Pancreas (tissue), 10 donors: ENCODE measurements at regions not wholly inside any gene's neighbourhood (a gene's known extent, or its start where the extent isn't known, plus 50 kb on each side); places are given as distances from the start of the nearest gene placed in this dataset.

Source experiments
- ATAC-seq, 4 donors: fragments of 200-7000 bp; cut with Tn5 transposase; one replicate each; pipeline versions ENCODE4 v1.8.0 to v1.9.1; 2020; ENCODE audit warnings: mild to moderate bottlenecking in 4 of 4, moderate library complexity in 4 of 4
- DNase-seq, 6 donors: peaks; one replicate each; pipeline ENCODE4 v3.0.0-alpha.2; 2020
- FAIRE-seq: peaks from 2 replicates; lab custom pipeline; 2012; peaks lifted over from hg19 to GRCh38; lab: Jason Lieb, UNC
- H3K27ac ChIP-seq, 4 donors: fragments of 200-600 bp; sonication (generic); 1 replicate in 3 of 4; 2 replicates in 1 of 4; pipeline versions ENCODE4 v1.5.0 to v1.8.0; 2020
- H3K27me3 ChIP-seq, 4 donors: fragments of 200-600 bp; one replicate each; pipeline ENCODE4 v1.8.0; 2021
- H3K36me3 ChIP-seq, 3 donors: fragments of 200-600 bp; sonication (generic) in 1 of 3; one replicate each; pipeline versions ENCODE4 v1.5.0 to v1.8.0; 2020 to 2021
- H3K4me1 ChIP-seq, 3 donors: fragments of 200-600 bp; one replicate each; pipeline ENCODE4 v1.8.0; 2021
- H3K4me3 ChIP-seq, 4 donors: fragments of 200-600 bp; sonication (generic) in 2 of 4; one replicate each; pipeline versions ENCODE4 v1.5.0 to v1.8.0; 2020 to 2021
- H3K9me3 ChIP-seq, 4 donors: fragments of 200-600 bp; one replicate each; pipeline ENCODE4 v1.8.0; 2021
- WGBS, 2 donors: extraction: QIAGEN DNeasy Blood & Tissue Kit; methylation state at CpG; one replicate each; pipeline ENCODE4 v1.1.7; 2013; 5-methylcytosine and 5-hydroxymethylcytosine counted together
- intact Hi-C, 3 donors: fragments of 100-400 bp; cut with DNase I; formaldehyde crosslinking; loops; one replicate each; pipeline versions ENCODE4 v1.11.1 to v1.14.2; 2022
- TF ChIP-seq, protein P1 (sequence below), 4 donors: fragments of 200-600 bp; sonication (generic) in 3 of 4; IDR thresholded peaks; one replicate each; pipeline versions ENCODE4 v1.5.0 to v1.8.0; 2021; ENCODE audit warnings: antibody characterized with exemption in 4 of 4
- donor health status: healthy with polysubstance abuse.
- donor health status: DM: no; HTN: no; CAD: no; lungs with moderate emphysema.
- donor health status: DM: no; HTN: no; CAD: no.
- donor health status: control.
- donor health status: control.
- donor health status: Bipolar disorder and iron deficiency.
- donor health status: DM: yes; HTN: yes; CAD: no.
- donor health status: DM: no; HTN: no; CAD: no.
- donor health status: DM: no; HTN: no; CAD: no.
- donor health status: DM: yes; HTN: yes; CAD: no.

DNA sequence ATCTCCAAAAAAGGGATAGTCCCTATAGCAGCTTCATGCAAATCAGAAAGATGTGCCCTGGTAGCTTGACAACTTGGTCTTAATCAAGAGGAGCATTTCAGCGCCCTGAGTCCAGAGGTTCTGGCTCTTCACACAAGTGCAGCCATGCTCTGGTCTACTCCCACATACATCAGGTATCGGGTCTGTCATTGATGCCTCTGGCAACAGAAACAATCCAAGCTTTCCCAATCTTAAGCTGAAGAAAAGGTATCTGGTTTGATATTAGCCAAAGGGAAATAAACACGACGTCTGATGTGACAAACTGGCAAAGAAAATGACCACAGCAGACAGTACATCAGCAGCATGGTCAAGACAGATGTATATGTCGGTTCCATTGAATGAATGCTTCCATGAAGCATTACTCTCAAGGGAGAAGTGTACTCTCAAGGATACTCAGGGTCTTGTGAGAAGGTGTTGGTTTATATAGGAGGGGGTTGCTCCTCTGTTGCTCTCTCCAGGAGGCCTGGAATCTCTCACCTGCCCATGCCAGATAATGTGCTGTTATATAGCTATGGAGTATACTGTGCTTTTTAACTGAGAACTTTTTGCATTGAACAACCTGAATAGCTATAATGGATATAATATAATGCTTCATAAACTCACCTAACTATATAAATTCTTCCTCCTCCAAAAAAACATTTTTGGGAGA lies 879.6 kb upstream of the PCDH10 start:
- WGBS, 2 donors: 60 to 73% methylated on average over 5 of the region's 5 CpGs
- no peaks in the 10 kb centered on the region for H3K9me3 ChIP-seq
- H3K36me3 ChIP-seq: no peaks in the 10 kb centered on the region
- no peak overlapping the region for H3K4me3 ChIP-seq
- FAIRE-seq (no peak), ATAC-seq (no peak), DNase-seq (no peak)
- no peak overlapping the region for H3K27ac ChIP-seq
- H3K4me1 ChIP-seq: no peaks in the 10 kb centered on the region
- TF ChIP-seq, protein P1, sequence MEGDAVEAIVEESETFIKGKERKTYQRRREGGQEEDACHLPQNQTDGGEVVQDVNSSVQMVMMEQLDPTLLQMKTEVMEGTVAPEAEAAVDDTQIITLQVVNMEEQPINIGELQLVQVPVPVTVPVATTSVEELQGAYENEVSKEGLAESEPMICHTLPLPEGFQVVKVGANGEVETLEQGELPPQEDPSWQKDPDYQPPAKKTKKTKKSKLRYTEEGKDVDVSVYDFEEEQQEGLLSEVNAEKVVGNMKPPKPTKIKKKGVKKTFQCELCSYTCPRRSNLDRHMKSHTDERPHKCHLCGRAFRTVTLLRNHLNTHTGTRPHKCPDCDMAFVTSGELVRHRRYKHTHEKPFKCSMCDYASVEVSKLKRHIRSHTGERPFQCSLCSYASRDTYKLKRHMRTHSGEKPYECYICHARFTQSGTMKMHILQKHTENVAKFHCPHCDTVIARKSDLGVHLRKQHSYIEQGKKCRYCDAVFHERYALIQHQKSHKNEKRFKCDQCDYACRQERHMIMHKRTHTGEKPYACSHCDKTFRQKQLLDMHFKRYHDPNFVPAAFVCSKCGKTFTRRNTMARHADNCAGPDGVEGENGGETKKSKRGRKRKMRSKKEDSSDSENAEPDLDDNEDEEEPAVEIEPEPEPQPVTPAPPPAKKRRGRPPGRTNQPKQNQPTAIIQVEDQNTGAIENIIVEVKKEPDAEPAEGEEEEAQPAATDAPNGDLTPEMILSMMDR (IDR thresholded peaks at IDR 0.05): no peak
- no peaks in the 10 kb centered on the region for H3K27me3 ChIP-seq
- intact Hi-C loops: no loop called here

DNA sequence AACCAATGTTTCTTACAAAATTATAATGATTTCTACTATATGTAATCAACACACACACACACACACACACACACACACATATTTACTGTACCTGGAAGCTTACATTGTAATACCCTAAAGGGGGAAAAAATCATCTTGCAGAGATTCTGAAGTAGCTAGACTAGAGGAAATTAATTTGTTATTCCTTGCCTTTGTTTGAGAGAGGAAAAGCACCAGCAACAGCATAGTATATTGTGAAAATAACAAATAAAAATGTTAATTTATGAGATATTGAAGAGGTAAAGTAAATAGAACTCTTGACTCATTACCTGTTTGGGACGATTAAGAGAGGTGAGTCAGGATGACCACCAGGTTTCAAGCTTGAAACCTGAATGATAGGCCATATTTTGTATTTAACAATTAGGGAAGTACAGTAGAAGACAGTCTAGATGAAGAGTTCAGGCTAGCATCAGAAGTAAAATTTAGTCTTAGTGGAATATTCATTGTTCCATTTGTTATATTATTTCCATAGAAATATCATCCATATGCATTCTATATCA lies 873.4 kb upstream of the PCDH10 start:
- Histone ChIP-seq H3K4me1 (no peaks in the 10 kb centered on the region), H3K4me3 (no peak overlapping the region), H3K36me3 (no peaks in the 10 kb centered on the region), H3K27me3 (no peaks in the 10 kb centered on the region), H3K9me3 (no peaks in the 10 kb centered on the region), H3K27ac (no peak overlapping the region)
- ATAC-seq (no peak), DNase-seq (no peak), FAIRE-seq (no peak)
- TF ChIP-seq, protein P1 (IDR thresholded peaks at IDR 0.05): no peak
- intact Hi-C loops: no loop called here
- 8 to 28% methylated on average over 1 of the region's 1 CpG for WGBS, 2 donors

DNA sequence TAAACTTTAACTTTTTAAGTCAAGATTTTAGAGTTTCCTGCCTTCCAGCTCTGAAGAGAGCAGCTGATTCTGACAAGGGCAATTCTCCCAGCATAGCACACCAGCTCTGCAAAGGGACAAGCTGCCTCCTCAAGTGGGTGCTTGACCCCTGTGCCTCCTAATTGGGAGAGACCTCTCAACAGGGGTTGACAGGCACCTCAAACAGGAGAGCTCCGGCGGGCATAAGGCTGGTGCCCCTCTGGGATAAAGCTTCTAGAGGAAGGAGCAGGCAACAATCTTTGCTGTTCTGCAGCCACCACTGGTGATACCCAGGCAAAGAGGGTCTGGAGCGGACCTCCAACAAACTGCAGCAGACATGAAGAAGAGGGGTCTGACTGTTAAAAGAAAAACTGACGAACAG lies 872.9 kb upstream of the PCDH10 start:
- no peak for ATAC-seq
- WGBS, 2 donors: 65 to 79% methylated on average over 4 of the region's 4 CpGs
- TF ChIP-seq, protein P1 (IDR thresholded peaks at IDR 0.05): no peak

GRCh38 chr4:132276989-132277388 lies 872.1 kb upstream of the PCDH10 start:
- ATAC-seq (no peak), DNase-seq (no peak), FAIRE-seq (no peak)
- no peaks in the 10 kb centered on the region for H3K36me3 ChIP-seq
- intact Hi-C loops: no loop called here
- TF ChIP-seq, protein P1 (IDR thresholded peaks at IDR 0.05): no peak
- no peaks in the 10 kb centered on the region for H3K9me3 ChIP-seq
- H3K4me3 ChIP-seq: no peak overlapping the region
- H3K27ac ChIP-seq: no peak overlapping the region
- H3K4me1 ChIP-seq: no peaks in the 10 kb centered on the region
- no peaks in the 10 kb centered on the region for H3K27me3 ChIP-seq
- WGBS, 2 donors: 50 to 57% methylated on average over 2 of the region's 2 CpGs

More for the DNA sequence above, 872.9 kb upstream of the PCDH10 start:
- Histone ChIP-seq H3K4me1 (no peaks in the 10 kb centered on the region), H3K9me3 (no peaks in the 10 kb centered on the region), H3K27ac (no peak overlapping the region), H3K27me3 (no peaks in the 10 kb centered on the region), H3K36me3 (no peaks in the 10 kb centered on the region), H3K4me3 (no peak overlapping the region)
- DNase-seq (peak in 1 of 6 donors; percentile 31), FAIRE-seq (no peak)
- intact Hi-C loops: no loop called here

DNA sequence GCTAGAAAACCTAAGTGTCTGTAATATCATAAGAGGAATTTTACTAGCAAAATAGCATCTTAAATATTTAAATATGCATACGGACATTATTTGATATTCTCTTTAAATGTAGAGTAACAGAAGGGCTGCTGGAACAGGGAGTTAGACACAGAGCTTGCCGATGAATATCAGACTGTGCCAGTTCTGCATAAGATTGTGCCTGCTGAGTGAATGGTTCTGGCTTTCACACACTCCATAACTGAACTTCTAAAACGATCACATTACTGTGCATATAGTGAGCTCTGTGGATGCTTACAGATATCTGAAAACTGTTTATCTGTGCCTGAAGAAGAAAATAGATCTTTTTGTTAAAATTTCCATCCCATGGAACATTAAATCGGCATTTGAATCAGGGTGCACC lies 867.4 kb upstream of the PCDH10 start:
- ATAC-seq (no peak), FAIRE-seq (no peak), DNase-seq (no peak)
- no peaks in the 10 kb centered on the region for H3K4me1 ChIP-seq
- H3K36me3 ChIP-seq: no peaks in the 10 kb centered on the region
- intact Hi-C loops: no loop called here
- WGBS, 2 donors: 61 to 63% methylated on average over 4 of the region's 4 CpGs
- H3K4me3 ChIP-seq: no peak overlapping the region
- no peaks in the 10 kb centered on the region for H3K9me3 ChIP-seq
- no peak overlapping the region for H3K27ac ChIP-seq
- TF ChIP-seq, protein P1 (IDR thresholded peaks at IDR 0.05): no peak
- no peaks in the 10 kb centered on the region for H3K27me3 ChIP-seq
